Epithelial cell of esophagus (primary cell): ENCODE measurements at regions not wholly inside any gene's neighbourhood (a gene's known extent, or its start where the extent isn't known, plus 50 kb on each side); places are given as distances from the start of the nearest gene placed in this dataset.

ENCODE experiments used
- DNase-seq: peaks from one replicate; pipeline ENCODE4 v3.0.0; 2010; ENCODE audit warnings: low read depth
- H3K4me3 ChIP-seq: 2 replicates; pipeline ENCODE4 v1.5.1; 2011; ENCODE audit warnings: mild to moderate bottlenecking, low read length, control low read depth
- CTCF ChIP-seq: IDR thresholded peaks from 2 replicates; pipeline ENCODE4 v1.5.1; 2011; ENCODE audit warnings: low read depth, mild to moderate bottlenecking, low read length, control low read depth, inconsistent platforms; ENCODE audit not compliant: insufficient read depth; ENCODE audit errors: missing control alignments

- DNase-seq: no peak
- H3K4me3 ChIP-seq: no peak overlapping the region
- TF ChIP-seq CTCF: no peak
Measured at GRCh38 chr10:8794860-8795259, 740.4 kb downstream of the GATA3 start.

- no peak overlapping the region for H3K4me3 ChIP-seq
- TF ChIP-seq CTCF: no peak
- no peak for DNase-seq
Measured at GRCh38 chr10:8800426-8800825, 745.9 kb downstream of the GATA3 start.

DNA sequence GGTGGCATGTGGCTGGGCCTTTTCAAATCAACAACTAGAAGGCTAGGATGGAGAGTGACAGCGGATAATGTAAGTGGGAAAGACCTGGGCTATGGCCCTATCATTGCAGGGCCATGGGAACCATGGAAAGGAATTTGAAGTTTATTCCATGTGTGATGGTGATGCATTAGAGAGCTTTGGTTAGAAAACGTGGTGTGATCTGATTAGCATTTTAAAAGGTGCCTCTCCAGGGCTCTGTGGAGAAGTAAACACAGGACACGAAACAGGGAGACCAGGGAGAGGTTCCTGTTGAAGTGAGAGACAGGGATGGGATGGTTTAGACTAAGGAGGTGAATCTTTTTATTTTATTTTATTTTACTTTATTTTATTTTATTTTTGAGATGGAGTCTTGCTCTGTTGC lies 749.5 kb downstream of the GATA3 start:
- no peak for DNase-seq
- H3K4me3 ChIP-seq: no peak overlapping the region
- TF ChIP-seq CTCF: no peak

GRCh38 chr10:8810677-8811076 lies 756.2 kb downstream of the GATA3 start:
- no peak for DNase-seq
- no peak overlapping the region for H3K4me3 ChIP-seq

GRCh38 chr10:8811201-8811600 lies 756.7 kb downstream of the GATA3 start:
- TF ChIP-seq CTCF: no peak
- no peak for DNase-seq
- no peak overlapping the region for H3K4me3 ChIP-seq

More at GRCh38 chr10:8810677-8811076, 756.2 kb downstream of the GATA3 start:
- no peak for TF ChIP-seq CTCF

DNA sequence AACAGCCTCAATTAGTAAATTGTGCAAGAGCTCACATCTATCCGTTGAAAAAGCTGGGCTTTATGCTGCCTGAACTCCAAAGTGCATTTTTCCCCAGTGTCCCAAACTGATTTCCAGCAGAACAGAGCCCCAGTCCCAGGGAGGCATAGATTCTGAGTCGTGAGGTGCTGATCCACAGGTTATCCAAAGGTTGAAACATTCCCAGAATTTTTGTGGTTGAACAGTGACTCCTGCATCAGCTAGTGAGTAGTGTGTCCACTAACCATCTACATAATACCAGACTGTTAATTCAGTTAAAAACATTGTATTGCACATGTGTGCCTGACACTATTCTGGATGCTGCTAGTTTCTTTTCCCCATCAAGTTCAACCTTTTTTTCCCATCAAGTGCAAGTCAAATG lies 761.5 kb downstream of the GATA3 start:
- no peak for TF ChIP-seq CTCF
- peak; percentile 60 for DNase-seq
- no peak overlapping the region for H3K4me3 ChIP-seq

DNA sequence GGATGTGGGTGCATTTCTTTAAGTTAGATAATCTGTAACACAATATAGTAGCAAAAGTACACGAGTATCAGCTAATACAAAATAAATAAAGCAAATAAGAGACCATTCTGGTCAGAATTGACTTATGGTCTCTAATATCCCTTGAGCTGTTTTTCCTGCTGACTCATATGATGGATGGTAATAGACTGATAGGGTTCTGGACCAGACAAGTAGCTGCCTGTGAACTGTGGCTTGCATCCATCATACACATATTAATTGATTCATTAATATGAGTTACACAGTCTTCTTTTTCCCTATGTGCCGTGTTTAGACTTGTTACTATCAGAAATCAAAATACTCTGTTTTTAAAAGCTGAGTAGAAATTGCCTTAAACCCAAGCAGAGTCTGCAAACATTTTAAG lies 762.8 kb downstream of the GATA3 start:
- peak; percentile 89 for DNase-seq
- no peak for TF ChIP-seq CTCF
- H3K4me3 ChIP-seq: no peak overlapping the region
